GM19025 (cell line): ENCODE measurements at regions not wholly inside any gene's neighbourhood (a gene's known extent, or its start where the extent isn't known, plus 50 kb on each side); places are given as distances from the start of the nearest gene placed in this dataset.

Source experiments
- ATAC-seq: cut with Tn5 transposase; IDR thresholded peaks from one replicate; pipeline ENCODE4 v1.9.1; 2021; ENCODE audit warnings: mild to moderate bottlenecking, low read depth, moderate library complexity; ENCODE audit not compliant: unreplicated experiment

DNA sequence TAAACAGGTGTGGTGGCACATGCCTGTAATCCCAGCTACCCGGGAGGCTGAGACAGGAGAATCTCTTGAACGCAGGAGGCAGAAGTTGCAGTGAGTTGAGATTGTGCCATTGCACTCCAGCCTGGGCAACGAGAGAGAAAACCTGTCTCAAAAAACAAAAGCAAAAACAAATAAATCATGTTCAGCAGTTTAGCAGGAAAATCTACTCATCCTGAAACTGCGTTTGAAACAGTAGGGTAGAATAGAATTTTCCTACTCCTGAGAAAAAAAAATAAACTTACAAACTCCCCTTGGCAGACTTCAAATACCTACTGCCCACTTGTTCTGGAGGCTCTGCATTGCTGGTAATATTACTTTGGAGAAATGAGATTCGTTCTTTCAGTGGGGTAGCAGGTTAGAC lies 367.7 kb downstream of the GADD45G start:
- no peak for ATAC-seq

DNA sequence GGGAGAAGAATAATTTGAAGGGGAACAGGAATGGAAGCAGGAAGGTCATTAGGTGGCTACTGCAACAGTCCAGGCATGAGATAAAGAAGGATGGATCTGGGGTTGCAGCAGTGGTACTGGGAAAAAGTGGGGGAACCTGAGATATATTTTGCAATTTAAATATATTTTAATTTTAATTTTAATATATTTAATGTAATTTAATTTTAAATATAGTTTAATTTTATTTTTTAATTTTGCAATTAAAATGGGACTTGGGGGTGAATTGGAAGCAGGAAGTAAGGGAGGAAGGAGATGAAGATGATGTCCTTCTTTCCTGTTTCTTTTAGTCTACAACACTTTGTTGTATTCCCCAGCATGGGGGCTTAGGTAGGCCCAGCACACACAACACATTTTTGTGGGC lies 369.8 kb downstream of the GADD45G start:
- no peak for ATAC-seq

DNA sequence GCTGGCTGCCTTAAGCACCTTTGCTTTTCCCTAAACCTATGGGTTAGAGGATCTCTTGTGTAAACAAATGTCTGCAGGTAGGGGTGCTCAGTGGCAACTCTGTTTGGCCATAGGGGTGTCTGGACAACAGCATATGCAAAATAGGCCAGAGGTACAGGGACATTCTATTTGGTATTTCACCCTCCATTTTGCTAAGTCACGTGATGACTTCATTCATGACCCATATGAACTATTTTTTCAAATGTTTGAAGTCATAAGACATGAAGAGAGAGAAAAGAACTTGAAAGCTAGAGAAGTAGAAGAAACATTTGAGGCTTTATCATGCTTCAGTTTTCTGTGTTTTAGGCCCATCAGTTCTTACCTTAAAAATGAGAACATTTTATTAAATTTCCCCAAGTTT lies 370.2 kb downstream of the GADD45G start:
- no peak for ATAC-seq

DNA sequence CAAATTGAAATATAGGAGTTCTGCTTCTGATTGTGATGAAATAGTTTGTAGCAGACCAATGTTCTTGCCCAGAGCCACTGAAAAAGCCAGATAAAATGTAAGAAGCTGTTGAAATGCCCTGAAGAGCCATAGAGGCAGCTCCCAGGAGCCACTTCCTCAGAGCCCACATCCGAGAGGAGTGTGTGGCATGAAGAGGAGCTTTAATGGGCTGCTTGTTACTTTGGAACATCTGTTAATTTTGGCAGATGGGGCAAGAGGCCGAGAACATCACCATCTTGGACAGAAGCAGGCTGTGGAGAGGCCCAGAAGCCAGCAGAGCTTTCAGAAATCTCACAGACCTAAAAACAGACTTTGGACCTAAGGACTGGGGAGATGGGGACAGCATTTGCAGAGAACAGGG lies 370.8 kb downstream of the GADD45G start:
- ATAC-seq: no peak

DNA sequence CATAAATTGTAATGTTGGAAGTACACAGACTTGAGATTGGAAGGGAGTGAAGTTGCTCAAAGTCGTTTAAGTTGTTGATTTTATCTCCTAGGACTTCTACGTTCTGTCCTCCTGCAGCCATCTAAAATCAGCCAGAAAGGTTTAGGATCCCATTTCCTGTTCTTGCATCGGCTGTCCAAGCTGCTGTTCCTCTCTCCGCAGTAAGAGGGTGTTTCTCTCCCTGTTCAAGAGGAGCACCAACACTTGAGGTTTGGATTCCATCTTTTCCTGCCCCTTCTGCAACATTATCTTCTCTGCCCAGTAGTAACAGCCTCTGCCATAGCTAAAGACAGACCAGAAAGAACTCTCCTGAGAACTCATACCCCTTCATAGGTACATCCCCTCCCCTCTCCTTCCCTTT lies 373.4 kb downstream of the GADD45G start:
- no peak for ATAC-seq

DNA sequence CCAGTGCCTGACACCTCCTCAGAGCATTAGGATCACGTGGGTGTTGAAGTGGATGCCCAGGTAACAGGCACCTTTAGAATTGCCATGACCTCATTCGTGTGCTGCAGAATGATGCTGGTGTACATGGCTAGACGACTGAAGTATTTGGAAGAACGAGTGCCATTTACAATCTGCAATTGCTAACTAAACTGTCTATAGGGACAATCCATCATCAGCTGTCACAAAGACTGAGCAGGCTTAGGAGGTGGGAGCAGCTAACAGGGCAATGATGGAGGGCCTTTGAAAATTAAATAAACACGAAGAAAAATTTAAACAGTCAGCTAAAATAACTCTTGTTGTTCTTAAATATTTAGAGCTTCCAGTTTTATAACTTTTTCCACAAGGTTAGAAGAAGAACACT lies 375.8 kb downstream of the GADD45G start:
- no peak for ATAC-seq

DNA sequence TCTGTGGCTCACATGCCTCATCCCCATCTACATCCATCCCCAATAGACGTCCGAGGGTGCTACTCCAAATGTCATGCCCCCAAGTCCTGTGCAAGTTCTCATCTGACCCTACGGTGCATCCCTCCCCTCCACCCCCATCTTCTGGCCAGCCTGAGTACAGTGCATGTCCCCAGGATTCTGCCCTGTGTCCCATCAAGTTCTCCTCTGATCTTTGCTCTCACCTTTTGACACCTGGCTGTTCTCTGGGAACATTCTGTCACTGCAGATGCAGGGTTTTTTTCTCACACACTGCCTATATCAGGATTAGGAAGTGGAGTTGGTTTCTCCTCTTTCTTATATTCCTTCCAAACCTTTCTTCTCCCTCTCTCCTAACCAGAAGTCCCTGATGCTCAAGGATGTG lies 377.2 kb downstream of the GADD45G start:
- ATAC-seq: no peak

DNA sequence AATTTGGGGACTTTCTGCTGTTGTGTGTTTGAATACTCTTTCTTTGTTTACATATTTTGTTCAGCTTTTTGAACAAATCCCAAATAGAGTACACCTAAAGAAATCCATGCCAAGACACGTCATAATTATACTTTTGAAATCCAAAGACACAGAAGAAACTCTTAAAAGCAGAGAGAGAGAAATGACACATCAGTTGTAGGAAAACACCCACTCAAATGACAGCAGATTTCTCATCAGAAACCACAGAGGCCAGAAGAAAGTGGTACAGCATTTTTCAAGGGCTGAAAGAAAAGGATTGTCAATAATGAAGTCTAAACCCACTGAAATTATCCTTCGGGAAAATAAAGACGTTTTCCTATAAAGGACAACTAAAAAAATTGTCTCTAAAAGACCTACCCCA lies 378.6 kb downstream of the GADD45G start:
- ATAC-seq: no peak

DNA sequence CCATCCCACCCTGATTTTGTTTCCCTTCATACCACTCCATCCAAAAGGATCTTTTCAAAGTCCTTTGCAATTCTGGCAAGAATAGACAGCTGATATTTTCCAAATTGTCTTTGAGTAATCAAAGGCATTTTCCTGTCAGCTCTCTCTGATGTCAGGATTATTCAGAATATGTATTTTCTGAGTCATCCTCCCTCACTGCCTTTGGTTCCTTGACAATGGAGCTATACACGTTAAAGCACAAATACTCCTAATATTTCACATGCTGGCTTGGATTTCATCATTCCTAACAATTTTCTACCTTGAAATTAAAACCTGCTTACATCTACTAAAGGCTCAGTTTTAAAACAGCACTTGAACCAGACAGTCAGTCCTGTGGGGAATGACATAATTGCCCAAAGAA lies 379.4 kb downstream of the GADD45G start:
- no peak for ATAC-seq

DNA sequence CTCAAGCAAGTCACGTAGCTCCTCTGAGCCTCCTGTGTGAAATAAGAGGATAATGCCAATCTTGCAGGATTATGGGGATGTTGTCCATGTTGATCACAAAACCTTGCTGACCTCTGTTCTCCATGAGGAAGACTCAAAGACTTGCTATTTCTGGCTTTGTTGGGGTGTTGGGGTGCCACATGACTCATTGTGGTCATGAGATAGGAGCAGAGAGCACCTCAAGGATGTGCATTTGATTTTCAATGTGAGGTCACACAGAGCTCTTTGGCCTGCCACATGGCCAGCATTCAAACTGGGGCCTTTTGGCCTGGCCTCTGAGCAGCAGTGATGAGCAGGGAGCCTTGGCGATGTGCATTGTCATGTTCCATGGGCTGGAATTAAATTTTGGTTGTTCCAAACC lies 380.3 kb downstream of the GADD45G start:
- ATAC-seq: no peak

DNA sequence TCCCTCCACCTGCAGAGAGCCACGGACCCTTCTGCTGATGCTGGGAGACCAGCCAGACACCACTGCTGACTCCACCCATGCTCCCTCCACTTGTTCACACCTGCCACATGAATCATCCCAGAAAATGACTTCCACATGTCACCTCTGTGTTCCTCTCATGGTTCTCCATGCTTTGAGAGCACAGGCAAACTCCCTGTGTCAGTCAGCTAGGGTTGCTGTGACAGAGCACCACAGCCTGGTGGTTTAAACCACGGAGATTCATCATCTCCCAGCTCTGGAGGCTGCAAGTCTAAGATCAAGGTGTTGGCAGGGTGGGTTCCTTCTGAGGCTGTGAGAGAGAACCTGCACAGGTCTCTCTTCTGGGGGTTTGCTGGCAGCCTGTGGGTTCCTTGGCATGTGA lies 381.4 kb downstream of the GADD45G start:
- ATAC-seq: no peak

DNA sequence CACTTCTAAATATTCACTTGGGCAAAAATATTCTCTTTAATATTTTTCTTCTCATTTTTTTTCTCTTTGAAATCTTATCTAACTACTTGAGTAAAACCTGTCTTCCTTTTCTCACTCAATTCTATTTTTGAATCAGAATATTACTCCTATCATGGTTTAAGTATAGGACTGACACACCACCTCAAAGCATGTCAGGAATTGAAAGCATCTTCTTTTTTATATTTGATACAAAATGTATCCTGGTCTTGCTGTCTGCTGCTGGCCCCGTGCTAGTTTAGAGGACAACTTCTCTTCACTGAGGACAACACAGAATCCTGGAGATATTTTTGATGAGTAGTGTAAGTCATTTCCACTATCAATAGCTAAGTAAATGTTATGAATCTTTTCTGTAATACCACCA lies 383.6 kb downstream of the GADD45G start:
- ATAC-seq: no peak

DNA sequence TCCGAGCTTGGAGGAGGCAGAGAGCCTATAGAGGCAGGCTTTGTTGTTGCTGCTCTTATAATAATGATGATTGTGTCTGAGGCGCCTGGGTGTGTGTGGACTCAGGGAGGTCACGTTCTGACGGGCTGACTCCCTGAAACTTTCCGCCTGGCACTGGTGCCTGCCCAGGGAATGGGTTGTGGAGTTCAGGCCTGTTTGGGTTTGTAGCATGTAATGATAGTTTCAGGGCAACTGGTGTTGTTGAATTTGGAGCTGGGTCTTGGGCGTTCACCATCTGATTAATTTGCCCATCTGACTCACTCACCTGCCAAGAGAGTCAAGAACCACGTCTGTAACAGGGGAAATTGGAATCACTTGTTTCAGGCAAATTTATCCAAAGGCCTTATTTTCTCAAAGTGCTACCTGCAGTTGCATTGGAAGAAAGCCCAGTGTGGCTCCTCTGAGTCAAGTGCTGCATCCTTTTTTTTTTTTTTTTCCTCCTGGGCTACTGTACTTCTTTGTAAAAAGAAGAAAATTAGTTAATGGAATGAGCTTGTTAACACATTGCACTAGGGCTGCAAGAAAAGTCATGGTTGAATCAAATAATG lies 386.5 kb downstream of the GADD45G start:
- ATAC-seq: no peak

DNA sequence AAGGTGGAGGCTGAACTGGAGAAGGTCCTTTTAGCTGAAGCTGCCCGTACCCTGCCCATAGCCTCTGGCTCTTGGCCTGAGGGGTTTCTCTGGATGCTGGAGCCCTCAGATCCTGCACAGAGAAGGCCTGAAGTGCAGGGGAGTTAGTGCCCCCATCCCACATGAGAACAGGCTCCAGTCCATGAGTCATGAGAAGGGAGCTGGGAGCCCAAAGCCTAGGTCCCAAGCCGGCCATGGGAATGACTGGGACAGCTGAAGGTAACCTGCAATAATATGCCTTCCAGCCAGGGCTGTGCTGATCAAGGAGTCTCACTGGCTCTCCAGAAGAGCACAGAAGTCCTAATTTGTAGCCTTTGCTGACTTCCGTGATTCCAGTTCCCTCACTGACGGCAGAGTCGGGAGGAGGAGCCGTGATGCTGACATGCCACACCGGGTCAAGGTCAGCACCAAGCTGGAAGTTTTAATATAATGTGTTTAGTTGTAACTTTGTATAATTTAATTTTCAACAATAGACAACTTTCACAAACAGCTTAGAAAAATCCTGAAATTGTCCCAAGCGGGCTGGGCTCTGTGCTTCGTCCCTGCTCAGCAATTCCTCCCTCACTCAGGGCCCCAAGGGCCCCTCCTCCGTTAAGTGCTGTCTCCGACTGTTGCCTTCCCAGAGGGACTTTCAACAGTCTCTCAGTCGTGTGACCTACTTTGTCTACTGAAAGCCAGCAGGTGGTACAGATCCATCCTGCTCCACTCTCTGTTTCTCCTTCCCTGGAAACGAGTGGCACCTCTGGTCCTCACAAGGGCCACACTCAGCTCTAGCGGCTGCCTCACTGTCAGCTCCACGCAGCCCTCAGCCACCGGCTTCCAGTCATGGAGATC lies 387.8 kb downstream of the GADD45G start:
- ATAC-seq: no peak

DNA sequence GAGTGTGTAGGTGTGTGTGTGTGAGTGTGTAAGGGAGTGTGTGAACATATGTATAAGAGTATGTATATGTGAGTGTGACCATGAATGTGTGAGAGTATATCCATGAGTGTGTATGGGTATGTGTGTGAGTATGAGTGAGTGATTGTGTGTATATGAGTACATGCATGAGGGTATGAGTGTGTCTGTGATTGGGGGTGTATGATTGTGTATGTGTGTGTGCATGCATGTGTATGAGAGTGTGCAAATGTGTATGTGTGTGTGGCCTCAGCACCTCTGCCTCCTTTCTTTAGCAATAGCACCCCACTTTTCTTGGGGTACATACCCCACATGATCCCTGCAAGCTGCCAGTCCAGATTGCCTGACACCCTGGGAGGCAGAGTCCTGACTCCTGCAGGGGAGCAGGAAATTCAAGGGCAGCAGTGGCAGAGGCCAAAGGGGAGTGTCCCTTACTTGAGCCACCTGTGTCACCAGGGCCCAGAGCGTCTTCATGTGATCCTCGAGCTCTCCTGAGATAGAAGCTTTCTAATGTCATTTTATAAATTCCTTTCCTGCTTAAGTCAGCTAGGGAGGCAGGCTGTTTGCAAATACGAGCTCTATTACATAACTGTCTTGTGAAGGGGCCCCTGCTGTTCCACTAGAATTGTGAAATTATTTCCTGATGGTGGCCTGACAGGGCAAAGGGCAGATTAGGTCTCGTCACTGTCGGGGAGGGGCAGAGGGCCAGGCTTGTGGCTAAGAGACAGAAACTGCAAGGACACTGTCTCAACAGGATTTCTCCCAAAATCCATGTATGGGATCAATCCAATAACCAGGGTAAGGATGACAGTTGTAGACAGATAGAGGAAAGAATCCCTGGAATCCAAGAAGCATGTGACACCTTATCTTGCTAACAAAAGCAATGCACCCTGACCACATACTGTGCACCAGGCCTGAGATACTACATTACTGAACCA lies 389.1 kb downstream of the GADD45G start:
- no peak for ATAC-seq

DNA sequence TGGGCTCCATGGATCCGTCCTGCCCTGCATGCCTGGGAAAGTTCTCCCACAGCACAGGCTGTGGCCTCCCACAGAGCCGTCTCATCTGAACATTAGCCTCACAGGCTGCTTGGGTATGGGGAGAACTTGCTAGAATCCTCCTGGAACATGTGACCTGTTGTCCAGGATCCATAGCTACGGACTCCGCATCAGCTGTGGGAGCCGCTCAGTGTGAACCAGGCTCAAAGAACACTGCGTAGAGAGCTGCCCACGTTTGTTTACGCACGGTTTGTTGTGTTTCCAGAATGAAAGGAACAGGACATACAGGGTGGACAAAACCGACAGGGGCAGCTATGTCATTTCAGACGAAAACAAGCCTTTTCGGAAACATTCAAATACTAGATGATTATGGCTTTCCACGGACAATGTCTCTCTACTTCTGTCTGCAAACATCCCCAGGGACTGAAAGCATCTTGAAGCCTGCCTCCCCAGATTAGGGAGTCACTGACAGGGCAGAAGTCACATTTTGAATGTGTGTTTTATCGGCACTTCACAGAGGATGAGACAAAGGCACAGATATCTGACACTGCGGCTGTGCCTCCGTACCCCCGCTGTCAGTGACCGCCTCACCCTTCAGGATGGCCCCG lies 390.3 kb downstream of the GADD45G start:
- no peak for ATAC-seq

DNA sequence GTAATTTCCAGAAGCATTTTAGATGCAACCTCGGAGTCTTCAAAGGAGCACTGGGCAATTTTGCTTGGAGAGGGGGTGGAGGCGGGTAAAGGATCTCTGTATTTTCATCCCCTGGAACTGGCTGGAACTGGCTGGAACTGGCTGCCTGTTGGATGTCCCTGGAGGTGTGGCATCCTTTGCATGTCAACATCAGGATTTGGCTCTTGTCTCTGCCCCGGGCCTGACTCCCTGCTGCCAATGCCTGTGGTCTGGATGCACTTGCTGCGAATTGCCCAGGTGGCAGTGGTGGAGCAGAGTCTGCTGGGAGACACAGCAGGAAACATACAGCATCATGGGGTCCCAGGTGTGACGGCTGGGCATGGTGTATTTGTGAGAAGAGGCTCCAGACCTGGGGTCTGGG lies 391.3 kb downstream of the GADD45G start:
- no peak for ATAC-seq

DNA sequence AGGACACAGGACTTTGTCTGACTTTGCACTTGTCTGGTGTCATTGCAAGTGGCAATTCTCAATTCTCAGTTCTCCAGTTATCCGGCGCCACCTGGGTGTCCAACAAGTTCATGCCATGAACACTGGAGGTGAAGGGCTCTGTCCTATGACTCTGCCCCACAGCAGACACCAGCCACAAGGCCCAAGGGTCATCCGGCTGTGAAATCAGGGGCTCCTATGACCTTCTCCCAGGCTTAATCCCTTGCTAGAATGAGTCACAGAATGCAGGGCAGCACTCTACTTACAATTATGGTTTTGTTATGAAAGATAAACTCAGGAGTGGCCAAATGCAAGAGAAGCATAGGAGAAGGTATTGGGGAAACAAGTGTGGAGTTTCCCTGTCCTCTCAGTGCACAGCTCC lies 392.0 kb downstream of the GADD45G start:
- no peak for ATAC-seq

DNA sequence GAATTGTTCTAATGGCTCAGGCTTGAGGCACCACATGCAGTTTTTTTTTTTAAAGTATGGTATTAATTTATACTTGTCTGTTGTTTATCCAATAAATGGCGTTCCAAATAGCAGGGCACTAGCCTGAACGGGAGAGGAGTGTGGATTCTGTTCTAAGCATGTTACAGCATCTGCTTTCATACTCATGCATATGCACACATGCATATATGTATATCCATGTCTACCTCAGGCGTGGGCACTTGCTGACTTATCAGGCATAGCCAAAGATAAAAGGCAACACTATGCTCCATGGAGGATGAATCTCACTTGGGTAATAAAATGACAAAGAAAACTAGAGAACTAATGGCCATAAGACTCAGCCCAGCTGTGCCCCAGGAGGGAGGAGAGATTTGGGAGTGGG lies 393.8 kb downstream of the GADD45G start:
- no peak for ATAC-seq

DNA sequence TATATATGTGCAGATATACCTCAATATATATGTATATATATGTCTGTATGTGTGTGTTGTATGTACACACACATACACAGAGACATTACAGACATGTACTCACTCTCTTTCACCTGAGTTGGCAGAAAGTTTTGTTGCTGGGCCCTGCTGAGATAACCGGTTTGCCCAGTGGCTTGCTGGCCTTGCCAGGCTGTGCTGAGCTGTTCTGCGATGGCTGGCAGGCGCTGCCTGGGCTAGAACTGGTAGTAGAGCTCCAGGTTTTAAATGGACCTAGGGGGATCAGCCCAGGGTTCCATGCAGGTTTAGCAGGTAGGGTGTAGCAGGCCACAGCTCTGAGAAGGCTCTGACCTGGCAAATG lies 394.3 kb downstream of the GADD45G start:
- no peak for ATAC-seq
